WTC11 (cell line): ENCODE measurements at regions not wholly inside any gene's neighbourhood (a gene's known extent, or its start where the extent isn't known, plus 50 kb on each side); places are given as distances from the start of the nearest gene placed in this dataset.

Experiments
- ATAC-seq: fragments of 200-7000 bp; cut with Tn5 transposase; 2 replicates; pipeline ENCODE4 v1.10.0; 2021; ENCODE audit warnings: mild to moderate bottlenecking, moderate library complexity
- CTCF ChIA-PET: fragments of 300-600 bp; sonication (Branson Sonifier 250); formaldehyde crosslinking; loops from one replicate; lab custom pipeline; 2021; ENCODE audit warnings: antibody characterized with exemption; lab: Charles Lee
- POLR2A ChIA-PET: fragments of 350-600 bp; sonication (Branson Sonifier 250); formaldehyde crosslinking; loops from one replicate; lab custom pipeline; 2021; ENCODE audit warnings: antibody characterized with exemption; lab: Charles Lee
- DNase-seq: peaks from one replicate; pipeline ENCODE4 v3.0.0; 2021; ENCODE audit warnings: low spot score
- H3K27ac Mint-ChIP-seq: 2 replicates; pipeline ENCODE4 v1.8.0; 2021; ENCODE audit warnings: mixed read lengths
- H3K27me3 Mint-ChIP-seq: 2 replicates; pipeline ENCODE4 v1.8.0; 2021; ENCODE audit warnings: low read depth, mild to moderate bottlenecking, moderate library complexity, mixed read lengths
- H3K36me3 Mint-ChIP-seq: 2 replicates; pipeline ENCODE4 v1.8.0; 2021; ENCODE audit warnings: mixed read lengths
- H3K4me1 Mint-ChIP-seq: 2 replicates; pipeline ENCODE4 v1.8.0; 2022; ENCODE audit warnings: mixed read lengths
- H3K4me3 Mint-ChIP-seq: 2 replicates; pipeline ENCODE4 v1.8.0; 2021; ENCODE audit warnings: mild to moderate bottlenecking, moderate library complexity, mixed read lengths
- H3K9me3 Mint-ChIP-seq: 2 replicates; pipeline ENCODE4 v1.8.0; 2021; ENCODE audit warnings: mixed read lengths
- CREB1 ChIP-seq: sonication (generic); formaldehyde crosslinking; IDR thresholded peaks from 2 replicates; pipeline ENCODE4 v1.8.0; 2023; ENCODE audit warnings: mild to moderate bottlenecking, missing genetic modification reagents
- GTF2I ChIP-seq: fragments of 250-450 bp; sonication (Bioruptor Pico); conservative IDR thresholded peaks from 2 replicates; pipeline ENCODE4 v1.4.0; 2021; ENCODE audit warnings: mild to moderate bottlenecking
- MXD4 ChIP-seq: fragments of 250-450 bp; sonication (Bioruptor Pico); IDR thresholded peaks from 2 replicates; pipeline ENCODE4 v1.8.0; 2021; ENCODE audit warnings: mild to moderate bottlenecking, moderate library complexity, borderline replicate concordance
- SOX15 ChIP-seq: fragments of 250-450 bp; sonication (Bioruptor Pico); IDR thresholded peaks from 2 replicates; pipeline ENCODE4 v1.9.0; 2021; ENCODE audit warnings: mild to moderate bottlenecking
- TEAD1 ChIP-seq: sonication (generic); formaldehyde crosslinking; IDR thresholded peaks from 2 replicates; pipeline ENCODE4 v1.8.0; 2022; ENCODE audit warnings: mild to moderate bottlenecking, missing genetic modification reagents
- ZNF232 ChIP-seq: sonication (generic); formaldehyde crosslinking; IDR thresholded peaks from 2 replicates; pipeline ENCODE4 v1.8.0; 2022; ENCODE audit warnings: mild to moderate bottlenecking, missing genetic modification reagents
- ZNF281 ChIP-seq: sonication (generic); formaldehyde crosslinking; IDR thresholded peaks from 2 replicates; pipeline ENCODE4 v1.8.0; 2023; ENCODE audit warnings: mild to moderate bottlenecking, missing genetic modification reagents
- TF ChIP-seq, protein P1 (sequence below): sonication (generic); formaldehyde crosslinking; IDR thresholded peaks from 2 replicates; pipeline ENCODE4 v1.8.1; 2023; ENCODE audit warnings: mild to moderate bottlenecking, moderate library complexity, missing genetic modification reagents
- TF ChIP-seq, protein P2 (sequence below): fragments of 250-450 bp; sonication (Bioruptor Pico); IDR thresholded peaks from 2 replicates; pipeline ENCODE4 v1.9.0; 2021; ENCODE audit warnings: moderate library complexity, mild to moderate bottlenecking, inconsistent platforms, borderline replicate concordance
- TF ChIP-seq, protein P3 (sequence below): sonication (generic); formaldehyde crosslinking; conservative IDR thresholded peaks from 2 replicates; pipeline ENCODE4 v1.8.1; 2022; ENCODE audit warnings: mild to moderate bottlenecking, missing genetic modification reagents
- TF ChIP-seq, protein P4 (sequence below): sonication (generic); formaldehyde crosslinking; IDR thresholded peaks from 2 replicates; pipeline ENCODE4 v1.8.1; 2023; ENCODE audit warnings: mild to moderate bottlenecking, missing genetic modification reagents
- TF ChIP-seq, protein P5 (sequence below): sonication (generic); formaldehyde crosslinking; IDR thresholded peaks from 2 replicates; pipeline ENCODE4 v1.8.1; 2022; ENCODE audit warnings: low read depth, mild to moderate bottlenecking, moderate library complexity, missing genetic modification reagents, borderline replicate concordance

- TF ChIP-seq, protein P1, sequence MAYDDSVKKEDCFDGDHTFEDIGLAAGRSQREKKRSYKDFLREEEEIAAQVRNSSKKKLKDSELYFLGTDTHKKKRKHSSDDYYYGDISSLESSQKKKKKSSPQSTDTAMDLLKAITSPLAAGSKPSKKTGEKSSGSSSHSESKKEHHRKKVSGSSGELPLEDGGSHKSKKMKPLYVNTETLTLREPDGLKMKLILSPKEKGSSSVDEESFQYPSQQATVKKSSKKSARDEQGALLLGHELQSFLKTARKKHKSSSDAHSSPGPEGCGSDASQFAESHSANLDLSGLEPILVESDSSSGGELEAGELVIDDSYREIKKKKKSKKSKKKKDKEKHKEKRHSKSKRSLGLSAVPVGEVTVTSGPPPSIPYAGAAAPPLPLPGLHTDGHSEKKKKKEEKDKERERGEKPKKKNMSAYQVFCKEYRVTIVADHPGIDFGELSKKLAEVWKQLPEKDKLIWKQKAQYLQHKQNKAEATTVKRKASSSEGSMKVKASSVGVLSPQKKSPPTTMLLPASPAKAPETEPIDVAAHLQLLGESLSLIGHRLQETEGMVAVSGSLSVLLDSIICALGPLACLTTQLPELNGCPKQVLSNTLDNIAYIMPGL = no peak
- no peak for TF ChIP-seq TEAD1 (CRISPR knock-in tag)
- TF ChIP-seq, protein P2, sequence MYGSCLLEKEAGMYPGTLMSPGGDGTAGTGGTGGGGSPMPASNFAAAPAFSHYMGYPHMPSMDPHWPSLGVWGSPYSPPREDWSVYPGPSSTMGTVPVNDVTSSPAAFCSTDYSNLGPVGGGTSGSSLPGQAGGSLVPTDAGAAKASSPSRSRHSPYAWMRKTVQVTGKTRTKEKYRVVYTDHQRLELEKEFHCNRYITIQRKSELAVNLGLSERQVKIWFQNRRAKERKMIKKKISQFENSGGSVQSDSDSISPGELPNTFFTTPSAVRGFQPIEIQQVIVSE (CRISPR knock-in tag) = no peak
- TF ChIP-seq, all 79 proteins: peak for 0
Observed at GRCh38 chr4:66568431-66568830, 898.1 kb upstream of the EPHA5 start (continued).

- Mint-ChIP-seq H3K9me3 (no peaks in the 10 kb centered on the region), H3K27me3 (no peaks in the 10 kb centered on the region), H3K27ac (no peak overlapping the region), H3K4me1 (peaks cover 5% of the 10 kb centered on the region), H3K4me3 (no peak overlapping the region), H3K36me3 (no peaks in the 10 kb centered on the region)
- ChIA-PET POLR2A (no interaction called here), CTCF (no interaction called here)
- no peak for TF ChIP-seq CREB1 (CRISPR knock-in tag)
- no peak for TF ChIP-seq SOX15 (CRISPR knock-in tag)
- TF ChIP-seq, protein P3, sequence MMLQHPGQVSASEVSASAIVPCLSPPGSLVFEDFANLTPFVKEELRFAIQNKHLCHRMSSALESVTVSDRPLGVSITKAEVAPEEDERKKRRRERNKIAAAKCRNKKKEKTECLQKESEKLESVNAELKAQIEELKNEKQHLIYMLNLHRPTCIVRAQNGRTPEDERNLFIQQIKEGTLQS = no peak
- ATAC-seq (no peak), DNase-seq (no peak)
Observed at GRCh38 chr4:66568001-66568400, 897.7 kb upstream of the EPHA5 start.

DNA sequence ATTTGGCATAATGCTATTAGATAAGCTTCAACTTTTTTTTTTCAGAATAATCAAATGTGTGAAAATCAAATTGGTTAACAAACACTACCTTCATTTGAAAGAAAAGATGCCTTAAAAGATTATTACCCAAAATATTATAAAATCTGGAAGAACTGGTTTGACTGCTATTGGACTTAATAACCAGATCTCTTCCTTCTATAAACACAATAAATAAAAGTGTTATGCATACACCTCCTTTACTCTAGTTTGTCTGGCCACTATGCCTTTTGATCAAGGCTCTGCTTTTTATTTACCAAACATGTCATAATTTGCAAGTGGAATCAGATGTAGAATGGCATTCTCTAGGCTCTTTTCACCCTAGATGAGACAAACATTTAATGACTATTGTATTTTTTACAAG is 897.3 kb upstream of the EPHA5 start:
- CTCF ChIA-PET = no interaction called here
- H3K4me3 Mint-ChIP-seq = no peak overlapping the region

More for the DNA sequence above, 897.3 kb upstream of the EPHA5 start:
- POLR2A ChIA-PET = no interaction called here
- no peaks in the 10 kb centered on the region for H3K36me3 Mint-ChIP-seq
- H3K27me3 Mint-ChIP-seq = no peaks in the 10 kb centered on the region
- ATAC-seq (no peak), DNase-seq (no peak)
- no peak overlapping the region for H3K27ac Mint-ChIP-seq
- H3K4me1 Mint-ChIP-seq = peaks cover 5% of the 10 kb centered on the region
- no peaks in the 10 kb centered on the region for H3K9me3 Mint-ChIP-seq
- no peak for TF ChIP-seq ZNF232 (CRISPR knock-in tag)
- TF ChIP-seq, protein P3 = no peak
- TF ChIP-seq, protein P4, sequence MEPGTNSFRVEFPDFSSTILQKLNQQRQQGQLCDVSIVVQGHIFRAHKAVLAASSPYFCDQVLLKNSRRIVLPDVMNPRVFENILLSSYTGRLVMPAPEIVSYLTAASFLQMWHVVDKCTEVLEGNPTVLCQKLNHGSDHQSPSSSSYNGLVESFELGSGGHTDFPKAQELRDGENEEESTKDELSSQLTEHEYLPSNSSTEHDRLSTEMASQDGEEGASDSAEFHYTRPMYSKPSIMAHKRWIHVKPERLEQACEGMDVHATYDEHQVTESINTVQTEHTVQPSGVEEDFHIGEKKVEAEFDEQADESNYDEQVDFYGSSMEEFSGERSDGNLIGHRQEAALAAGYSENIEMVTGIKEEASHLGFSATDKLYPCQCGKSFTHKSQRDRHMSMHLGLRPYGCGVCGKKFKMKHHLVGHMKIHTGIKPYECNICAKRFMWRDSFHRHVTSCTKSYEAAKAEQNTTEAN (CRISPR knock-in tag) = no peak
- TF ChIP-seq ZNF281 (CRISPR knock-in tag) = no peak
- no peak for TF ChIP-seq MXD4 (CRISPR knock-in tag)
- TF ChIP-seq GTF2I (CRISPR knock-in tag) = no peak
- TF ChIP-seq, protein P5, sequence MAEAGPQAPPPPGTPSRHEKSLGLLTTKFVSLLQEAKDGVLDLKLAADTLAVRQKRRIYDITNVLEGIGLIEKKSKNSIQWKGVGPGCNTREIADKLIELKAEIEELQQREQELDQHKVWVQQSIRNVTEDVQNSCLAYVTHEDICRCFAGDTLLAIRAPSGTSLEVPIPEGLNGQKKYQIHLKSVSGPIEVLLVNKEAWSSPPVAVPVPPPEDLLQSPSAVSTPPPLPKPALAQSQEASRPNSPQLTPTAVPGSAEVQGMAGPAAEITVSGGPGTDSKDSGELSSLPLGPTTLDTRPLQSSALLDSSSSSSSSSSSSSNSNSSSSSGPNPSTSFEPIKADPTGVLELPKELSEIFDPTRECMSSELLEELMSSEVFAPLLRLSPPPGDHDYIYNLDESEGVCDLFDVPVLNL (CRISPR knock-in tag) = no peak
